GM21737 (cell line): ENCODE measurements at regions not wholly inside any gene's neighbourhood (a gene's known extent, or its start where the extent isn't known, plus 50 kb on each side); places are given as distances from the start of the nearest gene placed in this dataset.

Experiments used
- ATAC-seq: cut with Tn5 transposase; IDR thresholded peaks from one replicate; pipeline ENCODE4 v1.9.1; 2021; ENCODE audit warnings: mild to moderate bottlenecking, moderate library complexity; ENCODE audit not compliant: unreplicated experiment

GRCh38 chr14:22008766-22009165 is 335.1 kb upstream of the OR4E1 start:
- ATAC-seq, result no peak

GRCh38 chr14:22007784-22008412 is 334.3 kb upstream of the OR4E1 start:
- no peak for ATAC-seq

- no peak for ATAC-seq
These were observed 333.7 kb upstream of the OR4E1 start for GRCh38 chr14:22007363-22007762.

- no peak for ATAC-seq
These were observed 329.8 kb upstream of the OR4E1 start for GRCh38 chr14:22003461-22003860.

GRCh38 chr14:22002860-22003284 is 329.3 kb upstream of the OR4E1 start:
- ATAC-seq, result no peak

- ATAC-seq, result no peak
These were observed 325.8 kb upstream of the OR4E1 start for GRCh38 chr14:21999402-21999801.

GRCh38 chr14:21997300-21997699 is 323.7 kb upstream of the OR4E1 start:
- ATAC-seq, result no peak

- ATAC-seq, result no peak
These were observed 321.7 kb upstream of the OR4E1 start for GRCh38 chr14:21995332-21995731.

GRCh38 chr14:21993837-21994236 is 320.2 kb upstream of the OR4E1 start:
- ATAC-seq, result no peak

- ATAC-seq, result no peak
These were observed 319.5 kb upstream of the OR4E1 start for GRCh38 chr14:21993070-21993469.

- no peak for ATAC-seq
These were observed 317.5 kb upstream of the OR4E1 start for GRCh38 chr14:21991130-21991529.

- no peak for ATAC-seq
These were observed 316.5 kb upstream of the OR4E1 start for GRCh38 chr14:21990116-21990515.

- no peak for ATAC-seq
These were observed 315.5 kb upstream of the OR4E1 start for GRCh38 chr14:21989090-21989489.

GRCh38 chr14:21988413-21988812 is 314.8 kb upstream of the OR4E1 start:
- no peak for ATAC-seq

- ATAC-seq, result no peak
These were observed 314.3 kb upstream of the OR4E1 start for GRCh38 chr14:21987937-21988336.

- no peak for ATAC-seq
These were observed 311.5 kb upstream of the OR4E1 start for GRCh38 chr14:21985081-21985480.

- no peak for ATAC-seq
These were observed 305.3 kb upstream of the OR4E1 start for GRCh38 chr14:21978999-21979314.

- ATAC-seq, result no peak
These were observed 304.8 kb upstream of the OR4E1 start for GRCh38 chr14:21978184-21978998.

- ATAC-seq, result no peak
These were observed 301.1 kb upstream of the OR4E1 start for GRCh38 chr14:21974741-21975140.

GRCh38 chr14:21965042-21965441 is 291.4 kb upstream of the OR4E1 start:
- ATAC-seq, result no peak

GRCh38 chr14:21964180-21964579 is 290.6 kb upstream of the OR4E1 start:
- no peak for ATAC-seq

GRCh38 chr14:21960636-21961035 is 287.0 kb upstream of the OR4E1 start:
- ATAC-seq, result no peak

GRCh38 chr14:21941885-21942284 is 268.3 kb upstream of the OR4E1 start:
- no peak for ATAC-seq
